Neural cell (in vitro differentiated cells): ENCODE measurements at regions not wholly inside any gene's neighbourhood (a gene's known extent, or its start where the extent isn't known, plus 50 kb on each side); places are given as distances from the start of the nearest gene placed in this dataset.

Source experiments
- H2AFZ ChIP-seq: fragments of 200-600, 300-800 bp; sonication (generic), shearing (Covaris generic); 2 replicates; pipeline ENCODE4 v1.6.0; 2014; ENCODE audit warnings: low read depth, mild to moderate bottlenecking, antibody characterized with exemption, low read length, moderate library complexity
- H3F3A ChIP-seq: fragments of 200-600 bp; shearing (Covaris generic); 2 replicates; pipeline ENCODE4 v1.6.1; 2016; ENCODE audit warnings: mild to moderate bottlenecking, moderate library complexity, mixed read lengths, antibody characterized with exemption, low read length; ENCODE audit not compliant: insufficient read depth, poor library complexity, severe bottlenecking
- H3K27ac ChIP-seq: fragments of 200-600, 300-800 bp; sonication (generic), shearing (Covaris generic); 2 replicates; pipeline ENCODE4 v1.5.1; 2014; ENCODE audit warnings: mild to moderate bottlenecking, low read length, moderate library complexity
- H3K27me3 ChIP-seq: fragments of 300-800, 200-600 bp; sonication (generic), shearing (Covaris generic); 2 replicates; pipeline ENCODE4 v1.6.0; 2014; ENCODE audit warnings: mild to moderate bottlenecking, low read depth, low read length, moderate library complexity; ENCODE audit not compliant: insufficient read depth
- H3K36me3 ChIP-seq: fragments of 300-800, 200-600 bp; sonication (generic), shearing (Covaris generic); 2 replicates; pipeline ENCODE4 v1.5.1; 2014; ENCODE audit warnings: mild to moderate bottlenecking, antibody characterized with exemption, low read length, moderate library complexity; ENCODE audit not compliant: insufficient read depth
- H3K4me2 ChIP-seq: fragments of 300-800, 200-600 bp; sonication (generic), shearing (Covaris generic); 2 replicates; pipeline ENCODE4 v1.6.0; 2014; ENCODE audit warnings: mild to moderate bottlenecking, low read length
- H3K4me3 ChIP-seq: fragments of 300-800, 200-600 bp; sonication (generic), shearing (Covaris generic); 2 replicates; pipeline ENCODE4 v1.5.1; 2014; ENCODE audit warnings: mild to moderate bottlenecking, low read length, moderate library complexity
- H3K79me2 ChIP-seq: fragments of 200-600 bp; shearing (Covaris generic); replicated peaks from 2 replicates; pipeline ENCODE4 v1.6.0; 2014; ENCODE audit warnings: mild to moderate bottlenecking, low read length, moderate library complexity; ENCODE audit not compliant: insufficient read depth
- H3K9ac ChIP-seq: fragments of 300-800, 200-600 bp; sonication (generic), shearing (Covaris generic); 2 replicates; pipeline ENCODE4 v1.6.1; 2016; ENCODE audit warnings: mild to moderate bottlenecking, low read length, mixed read lengths
- H3K9me2 ChIP-seq: fragments of 200-600 bp; shearing (Covaris generic); 2 replicates; pipeline ENCODE4 v1.6.1; 2016; ENCODE audit warnings: mild to moderate bottlenecking, low read length, mixed read lengths; ENCODE audit not compliant: insufficient read depth
- H3K9me3 ChIP-seq: fragments of 200-600, 300-800 bp; sonication (generic), shearing (Covaris generic); 2 replicates; pipeline ENCODE4 v1.6.1; 2016; ENCODE audit warnings: mild to moderate bottlenecking, mixed run types, low read length, moderate library complexity, mixed read lengths
- H4K20me1 ChIP-seq: fragments of 200-600 bp; shearing (Covaris generic); 2 replicates; pipeline ENCODE4 v1.6.1; 2016; ENCODE audit warnings: mild to moderate bottlenecking, mixed run types; ENCODE audit not compliant: insufficient read depth
- EZH2 ChIP-seq: fragments of 200-600, 300-800 bp; shearing (Covaris generic), sonication (generic); IDR thresholded peaks from 2 replicates; pipeline ENCODE4 v1.6.1; 2014; ENCODE audit warnings: antibody characterized with exemption, low read length, borderline replicate concordance, mild to moderate bottlenecking; ENCODE audit not compliant: insufficient read depth, poor library complexity, severe bottlenecking
- MXI1 ChIP-seq: fragments of 450-650 bp; conservative IDR thresholded peaks from 2 replicates; pipeline ENCODE4 v1.6.1; 2014; ENCODE audit warnings: antibody characterized with exemption, mild to moderate bottlenecking; ENCODE audit not compliant: poor library complexity, severe bottlenecking
- POLR2AphosphoS5 ChIP-seq: IDR thresholded peaks from 2 replicates; pipeline ENCODE4 v1.6.1; 2012
- RAD21 ChIP-seq: fragments of 450-650 bp; conservative IDR thresholded peaks from 2 replicates; pipeline ENCODE4 v1.6.1; 2014; ENCODE audit warnings: antibody characterized with exemption, mild to moderate bottlenecking, moderate library complexity
- SMC3 ChIP-seq: fragments of 450-650 bp; conservative IDR thresholded peaks from 2 replicates; pipeline ENCODE4 v1.6.1; 2014; ENCODE audit warnings: antibody characterized with exemption, mild to moderate bottlenecking, moderate library complexity; ENCODE audit not compliant: poor library complexity
- TF ChIP-seq, protein P1 (sequence below): fragments of 450-650 bp; IDR thresholded peaks from 2 replicates; pipeline ENCODE4 v1.5.1; 2014; ENCODE audit warnings: antibody characterized with exemption, mild to moderate bottlenecking, moderate library complexity; ENCODE audit not compliant: poor library complexity, severe bottlenecking
- TF ChIP-seq, protein P2 (sequence below): IDR thresholded peaks from 2 replicates; pipeline ENCODE4 v1.6.1; 2012; ENCODE audit warnings: borderline replicate concordance

DNA sequence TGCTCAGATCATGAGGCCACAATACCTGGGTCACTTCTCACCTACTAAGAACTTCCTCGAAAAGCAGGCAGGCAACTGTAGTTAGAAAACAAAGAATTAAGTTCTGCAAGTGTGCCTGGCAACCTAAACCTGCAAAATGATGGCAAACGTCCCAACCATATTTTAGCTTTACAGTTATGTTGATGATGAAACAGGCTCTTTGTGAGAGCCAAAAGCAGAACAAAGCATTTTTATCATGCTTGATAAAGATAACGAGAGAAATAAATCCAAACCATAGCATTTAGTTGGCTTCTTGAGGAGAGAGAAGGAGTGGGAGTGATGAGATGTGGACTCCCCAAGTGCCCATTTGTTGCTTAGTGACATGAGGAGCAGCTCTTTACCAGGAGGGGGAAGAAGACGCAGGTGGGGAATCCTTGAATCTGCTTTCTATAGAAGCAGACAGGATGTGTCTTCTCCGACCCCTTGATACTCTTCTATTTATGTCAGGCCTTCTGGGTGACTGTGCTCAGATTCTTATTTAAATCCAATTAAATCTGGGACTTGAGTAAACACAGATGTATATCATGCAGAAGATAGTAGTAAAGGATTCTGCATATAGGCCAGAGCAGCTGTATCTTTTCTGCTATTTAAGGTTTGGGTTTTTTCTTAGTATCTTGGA is 221.2 kb downstream of the TMEM167A start:
- H3K4me3 ChIP-seq, result no peak overlapping the region
- TF ChIP-seq, protein P1, sequence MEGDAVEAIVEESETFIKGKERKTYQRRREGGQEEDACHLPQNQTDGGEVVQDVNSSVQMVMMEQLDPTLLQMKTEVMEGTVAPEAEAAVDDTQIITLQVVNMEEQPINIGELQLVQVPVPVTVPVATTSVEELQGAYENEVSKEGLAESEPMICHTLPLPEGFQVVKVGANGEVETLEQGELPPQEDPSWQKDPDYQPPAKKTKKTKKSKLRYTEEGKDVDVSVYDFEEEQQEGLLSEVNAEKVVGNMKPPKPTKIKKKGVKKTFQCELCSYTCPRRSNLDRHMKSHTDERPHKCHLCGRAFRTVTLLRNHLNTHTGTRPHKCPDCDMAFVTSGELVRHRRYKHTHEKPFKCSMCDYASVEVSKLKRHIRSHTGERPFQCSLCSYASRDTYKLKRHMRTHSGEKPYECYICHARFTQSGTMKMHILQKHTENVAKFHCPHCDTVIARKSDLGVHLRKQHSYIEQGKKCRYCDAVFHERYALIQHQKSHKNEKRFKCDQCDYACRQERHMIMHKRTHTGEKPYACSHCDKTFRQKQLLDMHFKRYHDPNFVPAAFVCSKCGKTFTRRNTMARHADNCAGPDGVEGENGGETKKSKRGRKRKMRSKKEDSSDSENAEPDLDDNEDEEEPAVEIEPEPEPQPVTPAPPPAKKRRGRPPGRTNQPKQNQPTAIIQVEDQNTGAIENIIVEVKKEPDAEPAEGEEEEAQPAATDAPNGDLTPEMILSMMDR, result no peak
- TF ChIP-seq MXI1, result no peak
- no peak for TF ChIP-seq SMC3
- no peak for TF ChIP-seq RAD21
- no peak for TF ChIP-seq EZH2
- TF ChIP-seq, protein P2, sequence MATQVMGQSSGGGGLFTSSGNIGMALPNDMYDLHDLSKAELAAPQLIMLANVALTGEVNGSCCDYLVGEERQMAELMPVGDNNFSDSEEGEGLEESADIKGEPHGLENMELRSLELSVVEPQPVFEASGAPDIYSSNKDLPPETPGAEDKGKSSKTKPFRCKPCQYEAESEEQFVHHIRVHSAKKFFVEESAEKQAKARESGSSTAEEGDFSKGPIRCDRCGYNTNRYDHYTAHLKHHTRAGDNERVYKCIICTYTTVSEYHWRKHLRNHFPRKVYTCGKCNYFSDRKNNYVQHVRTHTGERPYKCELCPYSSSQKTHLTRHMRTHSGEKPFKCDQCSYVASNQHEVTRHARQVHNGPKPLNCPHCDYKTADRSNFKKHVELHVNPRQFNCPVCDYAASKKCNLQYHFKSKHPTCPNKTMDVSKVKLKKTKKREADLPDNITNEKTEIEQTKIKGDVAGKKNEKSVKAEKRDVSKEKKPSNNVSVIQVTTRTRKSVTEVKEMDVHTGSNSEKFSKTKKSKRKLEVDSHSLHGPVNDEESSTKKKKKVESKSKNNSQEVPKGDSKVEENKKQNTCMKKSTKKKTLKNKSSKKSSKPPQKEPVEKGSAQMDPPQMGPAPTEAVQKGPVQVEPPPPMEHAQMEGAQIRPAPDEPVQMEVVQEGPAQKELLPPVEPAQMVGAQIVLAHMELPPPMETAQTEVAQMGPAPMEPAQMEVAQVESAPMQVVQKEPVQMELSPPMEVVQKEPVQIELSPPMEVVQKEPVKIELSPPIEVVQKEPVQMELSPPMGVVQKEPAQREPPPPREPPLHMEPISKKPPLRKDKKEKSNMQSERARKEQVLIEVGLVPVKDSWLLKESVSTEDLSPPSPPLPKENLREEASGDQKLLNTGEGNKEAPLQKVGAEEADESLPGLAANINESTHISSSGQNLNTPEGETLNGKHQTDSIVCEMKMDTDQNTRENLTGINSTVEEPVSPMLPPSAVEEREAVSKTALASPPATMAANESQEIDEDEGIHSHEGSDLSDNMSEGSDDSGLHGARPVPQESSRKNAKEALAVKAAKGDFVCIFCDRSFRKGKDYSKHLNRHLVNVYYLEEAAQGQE, result no peak
- TF ChIP-seq POLR2AphosphoS5, result no peak
- no peaks in the 10 kb centered on the region for H3K27me3 ChIP-seq
- H3K27ac ChIP-seq, result no peak overlapping the region
- no peak overlapping the region for H2AFZ ChIP-seq
- no peak overlapping the region for H3K9ac ChIP-seq
- H3K9me3 ChIP-seq, result no peaks in the 10 kb centered on the region
- no peaks in the 10 kb centered on the region for H4K20me1 ChIP-seq
- H3K9me2 ChIP-seq, result no peaks in the 10 kb centered on the region
- no peaks in the 10 kb centered on the region for H3F3A ChIP-seq
- no peaks in the 10 kb centered on the region for H3K36me3 ChIP-seq
- peaks cover 11% of the 10 kb centered on the region for H3K79me2 ChIP-seq
- no peak overlapping the region for H3K4me2 ChIP-seq

DNA sequence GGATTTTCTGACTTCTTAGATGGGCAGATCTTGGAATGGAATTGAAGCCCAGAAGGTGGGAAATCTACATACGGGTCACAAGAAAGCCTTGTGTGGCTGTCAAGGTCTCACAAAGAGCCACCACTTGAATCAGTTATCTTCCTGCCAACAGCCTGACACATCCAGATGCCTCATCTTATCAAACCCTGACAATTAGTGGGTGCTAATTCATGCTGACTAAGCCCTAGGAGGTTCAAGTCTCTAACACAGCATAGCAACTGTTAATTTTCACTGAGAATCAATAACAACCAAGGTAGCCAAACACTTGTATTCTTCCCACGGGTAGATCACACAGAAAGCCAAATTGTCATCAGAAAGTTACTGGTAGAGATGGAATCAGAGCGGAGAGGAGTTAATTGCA is 222.2 kb downstream of the TMEM167A start:
- no peak overlapping the region for H3K4me3 ChIP-seq
- H4K20me1 ChIP-seq, result no peaks in the 10 kb centered on the region
- no peak overlapping the region for H3K27ac ChIP-seq
- no peak overlapping the region for H3K4me2 ChIP-seq
- no peaks in the 10 kb centered on the region for H3K36me3 ChIP-seq
- no peaks in the 10 kb centered on the region for H3K9me2 ChIP-seq
- H3K27me3 ChIP-seq, result no peaks in the 10 kb centered on the region
- H2AFZ ChIP-seq, result no peak overlapping the region
- H3K79me2 ChIP-seq, result peaks cover 7% of the 10 kb centered on the region
- no peak overlapping the region for H3K9ac ChIP-seq
- H3F3A ChIP-seq, result no peaks in the 10 kb centered on the region
- no peaks in the 10 kb centered on the region for H3K9me3 ChIP-seq
- TF ChIP-seq, protein P2, result no peak
- TF ChIP-seq EZH2 (no peak), MXI1 (no peak)
- TF ChIP-seq, protein P1, result no peak
